ENCODE measurements at regions not wholly inside any gene's neighbourhood (a gene's known extent, or its start where the extent isn't known, plus 50 kb on each side); places are given as distances from the start of the nearest gene placed in this dataset.

DNA sequence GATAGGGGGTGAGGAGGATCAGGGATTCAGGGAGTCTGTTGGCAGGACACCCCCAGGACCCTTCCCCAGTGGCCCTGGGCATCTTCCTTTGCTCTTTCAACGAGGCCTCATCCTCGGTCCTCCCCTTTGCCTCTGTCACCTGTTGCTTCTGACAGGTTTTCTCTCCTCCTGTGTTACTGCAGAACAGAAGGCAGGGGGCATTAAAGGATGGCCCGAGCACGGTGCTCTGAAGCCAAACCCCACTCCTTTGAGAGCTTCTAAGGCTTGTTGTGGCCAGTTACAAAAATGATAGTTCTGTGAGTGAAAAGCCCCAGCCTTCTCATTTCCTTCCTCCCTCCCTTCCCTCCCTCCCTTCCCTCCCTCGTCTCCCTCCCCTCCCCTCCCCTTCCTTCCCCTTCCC, 82.5 kb downstream of the THNSL2 start:
- no peak for DNase-seq (ENCODE audit: low read depth, low spot score)
- H3K4me3 ChIP-seq (ENCODE audit: low read depth, low read length): no peak overlapping the region
- CTCF ChIA-PET: no interaction called here
- TF ChIP-seq, protein P1, sequence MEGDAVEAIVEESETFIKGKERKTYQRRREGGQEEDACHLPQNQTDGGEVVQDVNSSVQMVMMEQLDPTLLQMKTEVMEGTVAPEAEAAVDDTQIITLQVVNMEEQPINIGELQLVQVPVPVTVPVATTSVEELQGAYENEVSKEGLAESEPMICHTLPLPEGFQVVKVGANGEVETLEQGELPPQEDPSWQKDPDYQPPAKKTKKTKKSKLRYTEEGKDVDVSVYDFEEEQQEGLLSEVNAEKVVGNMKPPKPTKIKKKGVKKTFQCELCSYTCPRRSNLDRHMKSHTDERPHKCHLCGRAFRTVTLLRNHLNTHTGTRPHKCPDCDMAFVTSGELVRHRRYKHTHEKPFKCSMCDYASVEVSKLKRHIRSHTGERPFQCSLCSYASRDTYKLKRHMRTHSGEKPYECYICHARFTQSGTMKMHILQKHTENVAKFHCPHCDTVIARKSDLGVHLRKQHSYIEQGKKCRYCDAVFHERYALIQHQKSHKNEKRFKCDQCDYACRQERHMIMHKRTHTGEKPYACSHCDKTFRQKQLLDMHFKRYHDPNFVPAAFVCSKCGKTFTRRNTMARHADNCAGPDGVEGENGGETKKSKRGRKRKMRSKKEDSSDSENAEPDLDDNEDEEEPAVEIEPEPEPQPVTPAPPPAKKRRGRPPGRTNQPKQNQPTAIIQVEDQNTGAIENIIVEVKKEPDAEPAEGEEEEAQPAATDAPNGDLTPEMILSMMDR (IDR thresholded peaks at IDR 0.05; ENCODE audit: insufficient read depth, low read length, missing control alignments): no peak
- POLR2A ChIA-PET: no interaction called here

DNA sequence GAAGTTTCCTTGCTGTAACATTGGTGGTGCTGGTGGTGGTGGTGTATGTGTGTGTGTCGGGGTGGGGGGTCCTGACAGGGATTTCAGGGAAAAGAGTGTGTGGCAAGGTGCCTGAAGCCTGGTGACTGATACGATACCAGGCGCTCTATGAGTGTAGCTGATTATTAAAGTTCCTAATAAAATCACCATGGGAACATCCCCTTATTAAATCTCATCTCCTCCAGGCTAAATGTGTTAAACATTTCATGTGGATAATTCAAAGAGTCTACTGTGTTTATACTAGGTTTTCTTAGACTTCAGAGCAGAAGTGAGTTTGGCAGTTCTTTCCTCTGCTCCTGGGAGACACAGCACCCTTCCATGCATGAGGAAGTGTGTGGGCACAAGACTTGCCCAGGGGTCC, 82.0 kb downstream of the THNSL2 start:
- DNase-seq (ENCODE audit: low read depth, low spot score): no peak
- POLR2A ChIA-PET: no interaction called here
- H3K4me3 ChIP-seq (ENCODE audit: low read depth, low read length): no peak overlapping the region
- CTCF ChIA-PET: no interaction called here
- TF ChIP-seq, protein P1 (IDR thresholded peaks at IDR 0.05; ENCODE audit: insufficient read depth, low read length, missing control alignments): no peak

DNA sequence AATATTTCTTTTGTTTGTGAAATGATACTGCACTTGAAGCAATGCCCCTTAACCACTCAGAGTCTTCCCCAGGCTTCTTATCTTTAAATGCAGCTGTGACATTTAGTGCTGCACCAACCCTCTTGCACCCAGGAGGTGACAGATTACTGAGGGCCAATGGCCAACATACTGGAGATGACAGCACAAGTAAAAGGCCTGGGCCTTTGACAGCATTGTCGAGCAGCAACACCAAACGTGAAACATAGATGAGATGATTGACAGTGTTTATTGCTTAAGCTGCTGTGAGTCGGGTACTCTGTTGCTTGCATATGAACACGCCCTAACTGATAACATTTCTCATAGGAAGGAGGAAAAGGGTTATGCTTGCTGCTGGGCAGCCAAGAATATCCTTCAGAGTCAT, 80.3 kb downstream of the THNSL2 start:
- H3K4me3 ChIP-seq (ENCODE audit: low read depth, low read length): no peak overlapping the region
- no peak for DNase-seq (ENCODE audit: low read depth, low spot score)
- ChIA-PET CTCF (no interaction called here), POLR2A (no interaction called here)
- TF ChIP-seq, protein P1 (IDR thresholded peaks at IDR 0.05; ENCODE audit: insufficient read depth, low read length, missing control alignments): no peak

DNA sequence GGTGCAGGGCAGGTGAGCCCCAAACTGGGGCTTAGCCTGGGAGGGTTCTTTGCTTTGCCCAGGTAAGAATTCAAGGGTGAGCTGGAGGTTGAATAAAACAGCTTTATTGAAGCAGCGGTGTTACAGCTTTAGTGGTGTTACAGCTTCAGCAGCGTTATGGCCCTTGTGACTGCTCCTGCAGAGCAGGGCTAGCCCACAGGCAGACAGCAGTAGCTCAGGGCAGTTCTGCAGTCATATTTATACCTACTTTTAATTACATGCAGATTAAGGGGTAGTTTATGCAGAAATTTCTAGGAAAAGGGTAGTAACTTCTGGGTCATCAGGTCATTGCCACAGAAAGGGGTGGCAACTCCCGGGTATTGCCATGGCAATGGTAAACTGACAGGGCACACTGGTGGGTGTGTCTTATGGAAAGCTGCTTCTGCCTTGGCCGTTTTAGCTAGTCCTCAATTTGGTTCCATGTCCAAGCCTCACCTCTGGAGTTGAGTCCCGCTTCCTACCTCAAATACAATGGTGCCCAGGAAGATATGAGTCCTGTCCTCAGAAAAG, 78.2 kb downstream of the THNSL2 start:
- no peak for DNase-seq (ENCODE audit: low read depth, low spot score)
- POLR2A ChIA-PET: no interaction called here
- CTCF ChIA-PET: no interaction called here
- no peak overlapping the region for H3K4me3 ChIP-seq (ENCODE audit: low read depth, low read length)
- TF ChIP-seq, protein P1 (IDR thresholded peaks at IDR 0.05; ENCODE audit: insufficient read depth, low read length, missing control alignments): no peak

DNA sequence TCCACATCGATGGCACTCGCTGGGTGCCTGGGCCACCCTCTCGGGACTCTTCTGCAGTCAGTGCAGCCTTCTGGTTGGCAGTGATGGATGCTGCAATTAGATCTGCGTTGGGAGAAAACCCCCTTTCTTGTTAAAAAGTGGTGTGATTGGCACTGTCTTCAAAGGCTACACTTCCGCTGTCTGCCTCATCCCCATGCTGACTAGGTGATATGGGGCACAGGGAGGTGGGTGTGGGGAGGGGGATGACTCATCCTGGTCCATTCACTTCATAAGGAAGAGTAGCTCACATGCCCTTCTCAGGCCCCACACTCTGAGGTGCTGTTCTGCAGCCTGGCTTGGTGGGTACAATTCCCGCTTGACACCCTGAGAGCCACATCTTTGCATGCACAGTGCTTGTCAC, 77.4 kb downstream of the THNSL2 start:
- no peak overlapping the region for H3K4me3 ChIP-seq (ENCODE audit: low read depth, low read length)
- TF ChIP-seq, protein P1 (IDR thresholded peaks at IDR 0.05; ENCODE audit: insufficient read depth, low read length, missing control alignments): no peak
- no peak for DNase-seq (ENCODE audit: low read depth, low spot score)
- ChIA-PET POLR2A (no interaction called here), CTCF (no interaction called here)

DNA sequence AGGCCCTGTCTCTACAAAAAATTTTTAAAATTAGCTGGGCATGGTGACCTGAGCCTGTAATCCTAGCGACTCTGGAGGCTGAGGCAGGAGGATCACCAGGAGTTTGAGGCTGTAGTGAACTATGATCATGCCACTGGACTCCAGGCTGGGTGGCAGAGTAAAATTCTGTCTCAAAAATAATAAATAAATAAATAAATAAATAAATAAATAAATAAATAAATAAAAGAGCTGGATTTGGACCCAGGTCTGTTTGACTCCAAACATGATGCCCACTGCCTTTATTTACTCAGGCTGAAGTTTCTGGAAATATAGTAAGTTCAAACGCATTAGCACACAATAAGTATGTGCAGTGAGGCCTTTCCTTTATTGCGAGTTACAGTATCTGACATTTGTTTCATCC, 75.0 kb downstream of the THNSL2 start:
- POLR2A ChIA-PET: no interaction called here
- CTCF ChIA-PET: no interaction called here
- H3K4me3 ChIP-seq (ENCODE audit: low read depth, low read length): no peak overlapping the region
- no peak for DNase-seq (ENCODE audit: low read depth, low spot score)
- TF ChIP-seq, protein P1 (IDR thresholded peaks at IDR 0.05; ENCODE audit: insufficient read depth, low read length, missing control alignments): no peak
